ENCODE measurements at regions not wholly inside any gene's neighbourhood (a gene's known extent, or its start where the extent isn't known, plus 50 kb on each side); places are given as distances from the start of the nearest gene placed in this dataset.

DNA sequence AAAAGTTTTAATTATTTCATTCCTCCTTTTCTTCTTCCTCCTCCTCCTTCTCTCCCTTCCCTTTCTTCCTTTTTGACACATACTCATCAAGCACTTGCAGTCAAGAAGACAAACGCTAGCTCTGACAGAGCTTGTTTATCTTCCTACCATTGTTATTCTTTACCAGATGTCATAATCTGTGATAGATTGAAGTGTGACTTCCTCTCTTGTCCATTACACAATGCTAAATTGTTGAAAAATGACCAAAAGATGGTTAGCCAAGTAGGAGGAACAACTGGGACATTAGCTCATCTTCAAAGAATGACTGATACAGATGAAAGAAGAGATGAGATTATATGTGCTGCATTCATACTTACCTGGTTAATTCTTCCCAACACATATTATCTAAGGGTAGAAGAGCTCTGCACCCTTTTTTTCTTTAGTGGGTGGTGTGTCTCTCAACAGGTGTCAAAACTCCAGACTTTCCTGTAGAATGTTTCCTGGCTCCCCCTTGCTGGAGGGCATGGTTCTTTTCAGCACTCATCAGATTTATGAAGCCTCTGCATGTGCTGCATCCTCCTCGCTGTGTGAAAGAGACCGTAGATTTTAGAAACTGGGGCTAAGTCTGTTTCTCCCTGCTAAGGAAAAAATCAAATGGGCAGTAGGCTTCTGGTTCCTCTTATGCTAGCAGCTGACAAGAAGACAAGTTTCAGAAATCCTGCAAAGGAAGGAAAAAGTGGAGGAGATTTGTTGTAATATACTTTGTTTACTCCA, 147.1 kb downstream of the TMX1 start:
- TF ChIP-seq POLR2AphosphoS5 (IDR thresholded peaks at IDR 0.05; ENCODE audit: low read depth) = no peak
- TF ChIP-seq NANOG (IDR thresholded peaks at IDR 0.05; ENCODE audit: borderline replicate concordance) = no peak
